Hepatocyte (in vitro differentiated cells): ENCODE measurements at regions not wholly inside any gene's neighbourhood (a gene's known extent, or its start where the extent isn't known, plus 50 kb on each side); places are given as distances from the start of the nearest gene placed in this dataset.

Experiments
- EZH2 ChIP-seq: fragments of 200-600 bp; sonication (generic); IDR thresholded peaks from 2 replicates; pipeline ENCODE4 v1.6.1; 2016; ENCODE audit warnings: antibody characterized with exemption, mild to moderate bottlenecking, borderline replicate concordance
- TF ChIP-seq, protein P1 (sequence below): fragments of 200-600 bp; sonication (generic); IDR thresholded peaks from 2 replicates; pipeline ENCODE4 v1.5.1; 2016; ENCODE audit warnings: antibody characterized with exemption, mild to moderate bottlenecking; ENCODE audit not compliant: poor library complexity

DNA sequence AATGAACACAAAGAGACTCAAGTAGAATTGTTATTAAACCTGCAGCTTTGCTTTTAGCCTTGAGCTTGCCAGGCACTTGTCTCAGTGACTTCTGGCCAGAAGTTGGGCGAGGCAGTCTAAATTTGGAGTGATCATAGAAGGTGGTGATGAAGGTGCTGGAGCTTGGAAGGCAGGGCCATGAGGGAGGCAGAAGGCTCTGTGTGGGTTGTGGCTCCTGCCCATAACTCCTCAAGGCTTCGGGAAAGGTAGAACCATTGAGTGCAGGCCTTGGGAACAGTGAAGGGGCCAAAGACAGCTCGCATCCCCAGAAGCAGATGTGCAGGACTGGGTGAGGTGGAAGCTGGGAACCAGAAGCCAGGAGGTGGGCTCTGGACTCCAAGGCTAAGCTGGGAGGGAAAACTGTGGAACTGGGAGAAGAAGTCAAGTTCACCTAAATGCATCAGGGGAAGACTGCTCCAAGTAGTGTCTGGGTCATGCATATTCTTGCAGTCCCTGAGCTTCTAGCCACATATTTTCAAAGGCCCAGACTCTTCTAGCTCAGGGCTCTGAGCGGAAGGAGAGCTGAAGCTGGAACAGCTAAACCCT, 111.1 kb upstream of the HABP2 start:
- TF ChIP-seq EZH2 = no peak
- TF ChIP-seq, protein P1, sequence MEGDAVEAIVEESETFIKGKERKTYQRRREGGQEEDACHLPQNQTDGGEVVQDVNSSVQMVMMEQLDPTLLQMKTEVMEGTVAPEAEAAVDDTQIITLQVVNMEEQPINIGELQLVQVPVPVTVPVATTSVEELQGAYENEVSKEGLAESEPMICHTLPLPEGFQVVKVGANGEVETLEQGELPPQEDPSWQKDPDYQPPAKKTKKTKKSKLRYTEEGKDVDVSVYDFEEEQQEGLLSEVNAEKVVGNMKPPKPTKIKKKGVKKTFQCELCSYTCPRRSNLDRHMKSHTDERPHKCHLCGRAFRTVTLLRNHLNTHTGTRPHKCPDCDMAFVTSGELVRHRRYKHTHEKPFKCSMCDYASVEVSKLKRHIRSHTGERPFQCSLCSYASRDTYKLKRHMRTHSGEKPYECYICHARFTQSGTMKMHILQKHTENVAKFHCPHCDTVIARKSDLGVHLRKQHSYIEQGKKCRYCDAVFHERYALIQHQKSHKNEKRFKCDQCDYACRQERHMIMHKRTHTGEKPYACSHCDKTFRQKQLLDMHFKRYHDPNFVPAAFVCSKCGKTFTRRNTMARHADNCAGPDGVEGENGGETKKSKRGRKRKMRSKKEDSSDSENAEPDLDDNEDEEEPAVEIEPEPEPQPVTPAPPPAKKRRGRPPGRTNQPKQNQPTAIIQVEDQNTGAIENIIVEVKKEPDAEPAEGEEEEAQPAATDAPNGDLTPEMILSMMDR = no peak
